DMS114 treated with DMSO at 0.1 percent for 48 hours (cell line): ENCODE measurements at regions not wholly inside any gene's neighbourhood (a gene's known extent, or its start where the extent isn't known, plus 50 kb on each side); places are given as distances from the start of the nearest gene placed in this dataset.
"Not testable (repeated sequence)": the region's sequence is repeated elsewhere in the genome, so short reads cannot be mapped to it uniquely, and the experiment has no call there.

ENCODE experiments used
- DNase-seq: peaks from one replicate; lab custom pipeline; 2025; ENCODE audit not compliant: unreplicated experiment; lab: John Stamatoyannopoulos, UW

DNA sequence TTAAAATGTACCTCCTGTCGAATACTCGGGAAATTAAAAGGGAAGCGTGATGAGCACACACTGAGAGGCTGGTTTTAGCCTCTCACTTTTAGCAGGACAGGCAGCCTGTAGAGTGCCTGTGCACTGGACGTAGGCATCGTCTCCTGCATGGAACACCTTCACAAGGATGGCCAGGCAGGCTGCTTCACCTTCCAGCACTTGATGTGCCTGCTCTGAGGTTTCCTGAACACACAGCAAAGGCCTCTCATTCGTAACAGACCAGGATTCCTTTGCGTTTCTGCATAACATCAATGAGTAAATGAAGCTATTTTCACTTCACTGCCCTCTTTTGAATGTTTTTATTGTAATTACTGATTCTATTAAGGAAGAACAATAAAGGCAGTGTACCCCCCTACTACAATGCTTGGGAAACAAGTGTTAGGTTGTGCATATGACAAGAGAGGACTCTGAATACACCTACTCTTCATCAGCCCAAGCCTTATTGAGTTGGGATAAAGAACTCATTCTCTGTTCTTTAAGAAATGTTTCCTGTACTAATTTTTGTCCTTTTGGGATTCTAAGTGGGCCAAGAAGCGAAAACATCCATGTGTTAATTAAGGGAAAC is 1077.6 kb upstream of the FOXG1 start:
- no peak for DNase-seq

DNA sequence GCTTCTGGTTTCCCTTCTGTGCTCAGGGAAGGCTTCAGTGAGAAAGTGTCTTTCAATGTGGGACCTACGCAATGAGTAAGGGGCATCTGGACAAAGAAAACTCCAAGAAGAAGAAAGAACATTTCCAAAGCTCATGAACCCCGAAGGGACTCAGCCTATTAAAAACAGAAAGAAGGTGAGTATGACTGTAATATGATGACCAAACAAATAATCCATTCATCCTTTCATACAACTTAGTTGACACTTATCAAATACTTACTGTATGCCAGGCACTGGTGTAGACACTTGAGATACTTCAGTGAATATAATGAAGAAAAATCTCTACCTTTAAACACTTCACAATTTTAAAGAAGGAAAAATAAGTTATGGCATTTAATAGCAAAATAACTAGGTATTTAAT is 1054.2 kb upstream of the FOXG1 start:
- DNase-seq: no peak

DNA sequence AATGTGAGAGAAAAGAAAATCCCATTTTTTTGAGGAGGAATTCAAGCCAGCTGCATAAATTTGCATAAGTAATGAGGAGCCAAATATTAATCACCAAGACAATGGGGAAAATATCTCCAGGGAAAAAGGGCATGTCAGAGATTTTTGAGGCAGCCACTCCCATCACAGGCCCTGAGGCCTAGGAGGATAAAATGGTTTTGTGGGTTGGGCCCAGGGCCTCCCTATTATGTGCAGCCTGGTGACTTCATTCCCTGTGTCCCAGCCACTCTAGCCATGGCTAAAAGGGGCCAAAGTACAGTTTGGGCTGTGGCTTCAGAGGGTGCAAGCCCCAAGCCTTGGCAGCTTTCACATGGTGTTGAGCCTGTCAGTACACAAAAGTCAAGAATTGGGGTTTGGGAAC is 1051.0 kb upstream of the FOXG1 start:
- DNase-seq: no peak

DNA sequence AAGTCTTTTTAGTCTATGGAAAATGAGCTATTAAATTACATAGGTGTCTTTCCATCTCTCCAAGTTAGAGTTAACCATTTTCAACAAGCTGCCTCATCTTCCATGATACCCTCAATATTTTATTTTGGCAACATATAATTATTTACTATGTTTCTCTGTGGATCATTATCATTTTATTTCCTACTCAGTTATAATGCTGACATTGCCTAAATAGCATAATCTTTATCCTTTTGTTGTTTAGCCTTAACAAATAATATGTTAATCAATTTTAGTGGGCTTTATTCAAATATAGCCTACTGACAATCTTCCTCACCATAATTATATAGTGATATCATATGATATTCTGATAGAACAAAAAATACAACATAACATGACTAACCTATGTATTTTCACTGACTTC is 1044.8 kb upstream of the FOXG1 start:
- no peak for DNase-seq

DNA sequence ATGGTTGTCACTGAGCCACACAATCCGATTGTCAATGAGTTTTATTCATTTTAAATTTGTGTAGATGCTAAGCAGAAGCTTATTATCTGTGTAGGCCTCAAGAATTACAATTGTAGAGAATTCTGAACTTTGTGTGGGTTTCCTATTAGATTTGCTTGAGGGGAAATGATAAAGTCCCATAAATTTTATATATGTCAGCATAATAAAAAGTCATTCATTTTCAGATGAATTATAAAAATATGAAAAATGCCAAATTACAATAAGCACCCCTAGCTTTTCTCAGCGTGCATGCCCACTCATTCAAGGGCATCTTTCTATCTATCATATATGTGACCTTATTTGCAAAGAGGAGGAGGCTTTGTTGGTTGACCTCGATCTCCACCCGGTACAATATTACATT is 1041.1 kb upstream of the FOXG1 start:
- no peak for DNase-seq

DNA sequence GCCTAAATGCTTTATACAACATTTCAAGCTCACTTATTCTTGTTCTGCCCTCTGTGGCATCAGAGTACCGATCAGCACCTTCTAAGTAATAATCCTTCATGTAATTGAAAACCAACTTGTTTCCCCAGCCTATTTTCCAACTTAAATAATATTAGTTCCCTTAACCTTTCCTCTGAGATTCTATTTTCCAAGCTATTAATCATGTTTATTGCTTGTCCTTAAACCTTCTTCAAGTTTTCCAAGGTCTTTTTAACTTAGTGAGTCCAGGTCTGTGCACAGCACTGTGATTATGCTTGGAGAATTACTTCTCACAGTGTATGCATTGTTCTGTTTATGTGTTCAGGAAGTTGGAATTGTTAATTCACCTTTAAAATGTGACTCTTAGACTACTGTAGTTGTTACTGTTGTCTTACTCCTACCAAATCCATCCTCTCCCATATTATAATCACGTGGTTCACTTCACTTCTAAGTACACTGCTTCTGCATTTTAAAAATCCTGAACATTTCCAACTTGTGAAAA is 1039.3 kb upstream of the FOXG1 start:
- no peak for DNase-seq

DNA sequence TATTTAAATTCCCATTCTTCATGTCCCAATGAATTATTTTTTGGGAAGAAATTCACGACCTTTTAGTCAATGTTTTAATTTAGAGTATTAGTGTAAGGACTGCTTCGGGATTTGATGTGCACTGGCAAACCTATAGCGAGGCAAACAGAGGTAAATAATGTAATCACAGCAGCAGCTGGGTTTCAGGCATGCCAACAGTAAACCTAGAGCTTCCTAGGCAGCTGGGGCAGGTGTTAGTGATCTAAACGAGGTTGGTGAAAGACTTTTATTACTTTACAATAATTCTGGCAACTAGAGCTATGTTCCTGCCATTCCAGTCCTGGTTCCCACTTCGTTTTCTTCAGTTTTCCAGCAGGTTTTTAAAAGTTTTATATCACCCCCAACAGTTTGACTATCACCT is 1036.4 kb upstream of the FOXG1 start:
- no peak for DNase-seq

DNA sequence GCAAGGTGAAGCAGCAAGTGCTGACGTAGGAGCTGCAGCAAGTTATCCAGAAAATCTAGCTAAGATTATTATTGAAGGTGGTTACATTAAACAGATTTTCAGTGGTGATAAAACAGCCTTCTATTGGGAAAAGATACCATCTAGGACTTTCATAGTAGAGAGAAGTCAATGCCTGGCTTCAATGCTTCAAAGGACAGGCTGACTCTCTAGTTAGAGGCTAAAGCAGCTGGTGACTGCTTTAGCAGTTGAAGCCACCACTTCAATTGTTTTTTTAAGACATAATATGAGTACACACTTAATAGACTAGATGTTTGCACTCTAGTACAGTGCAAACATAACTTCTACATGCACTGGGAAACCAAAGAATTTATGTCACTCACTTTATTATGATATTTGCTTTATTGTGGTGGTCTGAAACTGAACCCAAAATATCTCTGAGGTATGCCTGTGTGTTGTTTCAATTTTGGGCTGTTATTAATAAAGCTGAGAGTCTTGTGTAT is 1026.9 kb upstream of the FOXG1 start:
- DNase-seq: no peak

DNA sequence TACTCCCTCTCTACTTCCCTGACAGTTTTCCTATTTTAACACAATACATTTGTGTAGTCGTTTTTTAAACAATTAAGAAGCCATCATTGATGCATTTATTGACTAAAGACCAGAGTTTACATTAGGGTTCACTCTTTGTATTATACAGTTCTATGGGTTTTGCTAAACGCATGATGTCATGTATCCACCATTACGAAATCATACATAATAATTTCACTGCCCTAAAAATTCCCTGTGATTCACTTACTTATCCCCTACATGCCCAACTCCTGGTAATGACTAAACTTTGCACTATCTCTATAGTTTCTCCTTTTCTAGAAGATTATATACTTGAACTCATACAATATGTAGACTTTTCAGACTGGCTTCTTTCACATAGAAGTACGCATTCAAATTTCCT is 1016.5 kb upstream of the FOXG1 start:
- no peak for DNase-seq

DNA sequence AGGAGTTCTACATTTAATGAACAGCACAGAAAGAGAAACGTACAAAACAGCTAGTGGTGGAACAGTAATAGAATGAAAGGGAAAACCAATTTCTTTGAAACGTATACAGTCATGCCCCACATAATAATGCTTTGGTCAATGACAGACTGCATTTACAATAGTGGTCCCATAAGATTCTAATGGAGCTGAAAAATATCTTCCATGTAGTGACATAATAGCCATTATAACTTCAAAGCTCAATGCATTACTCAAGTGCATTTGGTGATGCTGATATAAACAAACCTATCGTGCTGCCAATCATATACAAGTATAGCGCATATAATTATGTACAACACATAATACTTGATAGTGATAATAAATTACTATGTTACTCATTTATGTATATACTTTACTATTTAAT is 1008.9 kb upstream of the FOXG1 start:
- DNase-seq: not testable (repeated sequence)

DNA sequence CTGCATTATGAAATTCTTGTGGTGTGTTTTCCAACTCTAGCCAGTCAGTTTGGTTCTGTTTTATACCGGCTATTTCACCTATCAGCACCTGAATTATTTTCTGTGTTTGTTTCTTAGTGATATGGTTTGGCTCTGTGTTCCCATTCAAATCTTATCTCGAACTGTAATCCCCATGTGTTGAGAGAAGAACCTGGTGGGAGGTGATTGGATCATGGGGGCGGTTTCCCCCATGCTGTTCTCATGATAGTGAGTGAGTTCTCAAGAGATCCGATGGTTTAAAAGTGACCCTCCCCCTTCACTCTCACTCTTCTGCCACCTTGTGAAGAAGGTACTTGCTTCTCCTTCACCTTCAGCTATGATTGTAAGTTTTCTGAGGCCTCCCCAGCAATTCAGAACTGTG is 1006.2 kb upstream of the FOXG1 start:
- not testable (repeated sequence) for DNase-seq

DNA sequence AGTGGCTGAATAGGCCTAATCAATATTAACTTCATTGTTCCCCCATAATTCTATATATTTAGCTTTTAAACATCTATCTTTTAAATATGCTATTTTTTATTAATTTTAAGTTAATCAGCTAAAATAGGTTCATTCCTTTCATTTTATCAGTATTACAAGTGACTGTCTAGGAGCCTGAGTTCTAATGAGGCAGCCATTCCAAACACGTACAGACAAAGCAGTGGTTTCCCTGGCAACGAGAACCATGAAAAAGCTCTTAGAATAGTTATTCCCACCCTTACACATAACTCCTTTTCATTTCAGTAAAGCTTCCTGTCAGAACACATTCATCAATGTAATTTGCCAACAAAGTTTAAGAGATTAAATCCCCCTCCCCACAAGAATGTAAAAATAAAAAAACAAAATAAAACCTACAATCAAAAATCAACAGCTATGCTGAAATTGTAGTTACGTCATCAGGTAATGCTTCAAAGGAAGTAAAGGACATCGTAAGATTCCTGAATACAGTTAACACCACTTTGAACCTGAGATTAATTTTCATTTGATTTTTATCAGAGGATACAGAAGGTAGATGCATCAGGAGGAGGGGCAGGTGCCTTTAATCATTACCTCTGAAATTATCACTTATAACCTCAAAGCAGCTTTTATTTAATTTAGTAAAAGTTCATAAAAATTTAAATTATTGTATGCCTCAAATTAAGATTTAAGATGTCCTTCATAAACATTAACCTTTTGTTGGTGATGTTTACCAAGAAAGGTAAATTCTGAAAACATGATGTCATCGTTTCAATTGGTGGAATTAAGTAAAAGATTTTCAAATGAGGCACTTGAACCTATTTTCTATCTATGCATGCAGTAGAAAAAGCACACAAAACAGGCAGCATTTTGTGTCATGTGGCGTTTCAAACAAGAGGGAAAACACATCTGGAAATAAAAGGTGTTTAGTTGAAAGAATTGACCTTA is 967.2 kb upstream of the FOXG1 start:
- DNase-seq: not testable (repeated sequence)

DNA sequence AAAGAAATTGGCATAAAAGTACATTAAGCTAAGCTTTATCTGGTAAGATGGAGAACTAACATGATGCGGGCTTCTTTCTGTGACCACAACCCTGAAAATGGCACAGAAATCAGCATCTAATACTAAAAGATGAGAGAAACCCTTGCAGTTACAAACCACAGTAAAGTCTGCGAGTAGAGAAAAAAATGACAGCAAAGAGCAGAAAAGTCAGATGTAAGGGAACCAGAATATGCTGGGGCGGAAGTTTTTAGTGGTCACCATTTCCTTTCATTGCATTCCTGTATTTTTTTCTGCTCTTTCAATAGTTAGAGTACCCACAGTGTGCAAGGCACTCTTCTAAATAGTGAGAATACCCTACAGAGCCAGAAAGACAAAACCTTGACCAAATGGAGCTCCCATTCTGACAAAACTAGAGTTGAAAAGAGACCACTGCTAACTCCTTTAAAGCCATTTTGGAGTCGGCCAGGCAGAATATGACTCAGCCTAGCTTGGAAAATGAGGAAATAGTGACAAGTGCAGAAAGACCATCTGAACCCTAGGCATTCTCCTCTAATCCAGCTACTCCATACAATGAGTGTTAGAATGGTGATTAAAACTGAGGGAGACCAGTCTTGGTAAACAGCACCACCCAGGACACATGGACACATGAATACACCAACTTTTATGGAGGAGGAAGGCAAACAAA is 948.7 kb upstream of the FOXG1 start:
- DNase-seq: not testable (repeated sequence)

DNA sequence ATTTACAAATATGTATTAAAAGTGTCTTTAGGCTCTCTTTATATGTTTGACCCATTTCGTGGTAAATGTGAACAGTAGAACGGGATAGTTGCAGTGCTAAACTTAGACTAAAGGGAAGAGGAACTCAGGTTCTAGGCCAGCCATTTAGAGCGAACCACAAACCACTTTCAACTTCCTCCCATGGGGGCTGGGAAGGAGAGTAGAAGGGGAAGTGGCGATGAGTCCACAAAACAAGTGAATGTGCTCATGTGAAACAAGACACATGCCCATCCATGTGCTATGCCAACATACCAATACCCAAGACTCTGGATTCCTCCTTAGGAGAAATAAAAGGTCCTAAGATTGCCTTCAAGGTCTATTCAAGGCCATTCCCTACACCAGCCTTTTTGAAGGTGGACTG is 940.4 kb upstream of the FOXG1 start:
- DNase-seq: not testable (repeated sequence)

DNA sequence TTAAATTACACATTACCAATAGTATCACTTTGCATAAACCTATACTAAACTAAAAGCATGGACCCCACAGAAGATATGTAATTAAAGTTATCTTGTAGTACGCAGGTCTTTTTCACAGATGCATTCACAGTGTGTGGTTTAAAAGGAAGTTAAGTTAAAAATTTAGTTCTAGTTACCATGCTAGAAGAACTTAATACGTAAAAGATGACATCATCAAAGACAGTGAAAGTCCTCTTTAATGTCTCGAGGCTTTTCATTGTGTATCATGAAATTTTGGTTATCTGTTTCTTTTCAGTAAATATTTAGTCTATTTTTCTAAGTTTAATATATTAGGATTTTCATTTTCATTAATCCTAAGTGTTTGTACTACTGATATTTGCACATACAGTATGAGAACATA is 934.6 kb upstream of the FOXG1 start:
- DNase-seq: not testable (repeated sequence)

DNA sequence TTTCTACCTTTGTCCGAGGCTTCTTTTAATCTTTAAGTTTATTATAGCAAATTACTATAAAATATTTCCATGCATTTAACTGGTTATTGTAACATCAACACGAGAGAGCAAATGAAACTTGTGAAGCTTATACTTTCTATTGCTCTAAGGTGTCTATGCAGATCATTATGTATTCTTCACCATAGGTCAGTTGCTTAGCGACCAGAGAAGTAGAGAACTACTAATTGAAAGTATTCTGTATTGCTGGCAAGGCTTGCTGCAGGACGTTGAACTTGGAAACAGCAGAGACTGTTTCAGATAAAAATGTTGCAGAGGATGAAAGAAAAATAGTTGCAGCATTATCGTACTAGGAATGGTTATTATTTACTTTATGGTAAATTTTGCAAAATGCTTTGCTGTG is 933.6 kb upstream of the FOXG1 start:
- not testable (repeated sequence) for DNase-seq

DNA sequence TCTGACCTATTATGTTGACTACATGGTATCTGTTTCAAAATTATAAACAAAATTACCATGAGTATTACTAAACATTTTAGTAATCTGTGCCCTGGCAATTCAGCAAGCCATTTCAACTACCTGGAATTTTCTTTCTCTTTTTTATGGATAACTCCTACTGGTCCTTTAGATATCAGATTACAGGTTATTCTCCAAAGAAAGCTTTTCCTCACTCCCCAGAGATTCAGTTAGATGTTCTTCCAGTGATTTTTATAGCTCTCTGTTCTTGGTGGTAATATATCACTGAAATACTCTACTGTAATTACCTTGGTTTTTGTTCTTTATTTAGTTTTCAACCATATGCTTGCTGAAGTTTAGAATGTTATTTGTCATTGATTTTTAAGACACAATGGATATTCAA is 930.2 kb upstream of the FOXG1 start:
- no peak for DNase-seq

DNA sequence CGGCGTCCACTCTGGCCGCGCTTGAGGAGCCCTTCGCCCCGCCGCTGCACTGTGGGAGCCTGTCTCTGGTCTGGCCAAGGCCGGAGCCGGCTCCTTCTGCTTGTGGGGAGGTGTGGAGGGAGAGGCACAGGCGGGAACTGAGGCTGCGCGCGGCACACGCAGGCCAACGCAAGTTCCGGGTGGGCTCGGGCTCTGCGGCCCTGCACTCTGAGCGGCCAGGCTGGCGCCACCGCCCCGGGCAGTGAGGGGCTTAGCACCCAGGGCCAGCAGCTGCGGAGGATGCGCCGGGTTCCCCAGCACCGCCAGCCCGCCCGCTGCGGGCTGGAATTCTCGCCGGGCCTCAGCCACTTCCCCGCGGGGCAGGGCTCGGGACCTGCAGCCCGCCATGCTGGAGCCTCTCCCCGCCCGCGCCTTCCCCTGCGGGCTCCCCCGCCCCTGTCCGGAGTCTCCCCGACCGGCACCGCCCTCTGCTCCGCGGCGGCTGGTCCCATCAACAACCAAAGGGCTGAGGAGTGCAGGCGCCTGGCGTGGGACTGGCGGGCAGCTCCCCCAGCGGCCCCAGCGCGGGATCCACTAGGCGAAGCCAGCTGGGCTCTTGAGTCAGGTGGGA is 921.2 kb upstream of the FOXG1 start:
- DNase-seq: no peak

DNA sequence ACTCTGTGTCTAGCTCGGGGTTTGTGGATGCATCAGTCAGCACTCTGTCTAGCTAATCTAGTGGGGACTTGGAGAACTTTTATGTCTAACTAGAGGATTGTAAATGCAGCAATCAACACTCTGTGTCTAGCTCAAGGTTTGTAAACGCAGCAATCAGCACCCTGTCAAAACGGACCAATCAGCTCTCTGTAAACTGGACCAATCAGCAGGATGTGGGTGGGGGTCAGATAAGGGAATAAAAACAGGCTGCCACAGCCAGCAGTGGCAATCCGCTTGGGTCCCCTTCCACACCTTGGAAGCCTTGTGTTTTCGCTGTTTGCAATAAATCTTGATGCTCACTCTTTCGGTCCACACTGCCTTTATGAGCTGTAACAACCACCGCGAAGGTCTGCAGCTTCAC is 920.7 kb upstream of the FOXG1 start:
- DNase-seq: no peak

DNA sequence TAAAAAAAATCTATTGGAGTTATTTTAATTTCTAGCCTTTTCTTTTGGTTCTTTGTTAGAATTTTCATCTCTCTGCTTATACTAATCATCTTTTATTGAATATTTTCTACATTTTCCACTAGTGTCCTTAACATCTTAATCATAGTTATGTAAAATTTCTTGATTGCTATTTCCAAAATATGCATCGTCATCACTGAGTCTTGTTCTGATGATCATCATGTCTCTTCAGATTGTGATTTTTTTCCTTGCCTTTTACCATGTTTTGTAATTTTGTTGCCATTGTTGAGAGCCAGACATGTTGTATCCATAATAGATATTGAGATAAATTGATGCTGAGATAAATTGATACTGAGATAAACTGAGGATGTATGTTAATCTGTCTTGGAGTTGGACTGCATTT is 919.1 kb upstream of the FOXG1 start:
- not testable (repeated sequence) for DNase-seq

DNA sequence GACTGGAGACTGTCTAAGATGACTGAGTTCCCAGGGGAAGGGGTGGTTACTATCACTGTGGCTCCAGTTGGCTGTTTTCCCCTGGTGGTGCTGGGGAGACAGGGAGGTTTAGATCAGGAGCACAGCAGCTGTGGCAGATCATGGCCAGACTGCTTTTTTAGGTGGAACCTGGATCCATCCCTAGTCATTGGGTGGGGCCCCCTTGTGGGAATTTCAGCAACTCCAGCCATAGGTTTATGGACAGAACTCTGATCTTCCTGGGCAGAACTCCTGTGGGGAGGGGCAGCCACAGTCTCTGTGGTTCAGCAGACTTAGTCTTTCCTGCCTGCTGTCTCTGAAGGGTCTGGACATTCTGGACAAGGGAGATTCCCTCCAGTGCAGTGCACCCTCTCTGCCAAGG is 917.4 kb upstream of the FOXG1 start:
- DNase-seq: not testable (repeated sequence)
